K562 (cell line): ENCODE measurements at regions not wholly inside any gene's neighbourhood (a gene's known extent, or its start where the extent isn't known, plus 50 kb on each side); places are given as distances from the start of the nearest gene placed in this dataset.

Experiments
- ATAC-seq: fragments of 200-7000 bp; cut with Tn5 transposase; 3 replicates; pipeline ENCODE4 v1.9.1; 2020; ENCODE audit warnings: moderate library complexity
- BruUV-seq: library from RNA; stranded (reverse); fragments of 400-500 nt; replicated peaks from 2 replicates; lab custom pipeline; 2021; lab: Mats Ljungman, UMichigan
- CTCF ChIA-PET: fragments of 300-600 bp; formaldehyde crosslinking; extraction: SDS; loops from one replicate; lab custom pipeline; 2021; ENCODE audit warnings: low intra/inter-chr PET ratio; lab: Yijun Ruan, JAX
- POLR2A ChIA-PET: fragments of 300-600, 350-650 bp; sonication (Branson Sonifier 250); formaldehyde crosslinking; extraction: SDS; loops from one replicate; lab custom pipeline; 2021; ENCODE audit warnings: antibody characterized with exemption, inconsistent platforms; lab: Yijun Ruan, JAX
- DNase-seq, 4 experiments: peaks; one replicate each; pipeline versions ENCODE4 v3.0.0 to v3.0.0-alpha.2; 2011 to 2018; ENCODE audit warnings: low spot score in 3 of 4, mixed read lengths in 3 of 4; ENCODE audit errors: extremely low read depth in 1 of 4
- FAIRE-seq: peaks from 2 replicates; lab custom pipeline; 2011; peaks lifted over from hg19 to GRCh38; lab: Jason Lieb, UNC
- H2AFZ ChIP-seq: 2 replicates; pipeline ENCODE4 v1.6.0; 2011; ENCODE audit warnings: low read depth, low read length, control low read depth, inconsistent platforms
- H3K27ac ChIP-seq: fragments of 200-600 bp; 3 replicates; pipeline ENCODE4 v1.8.0; 2011; ENCODE audit warnings: low read depth, mild to moderate bottlenecking, control low read depth, inconsistent platforms, low read length, moderate library complexity, mixed read lengths; ENCODE audit errors: extremely low read depth
- H3K27me3 ChIP-seq, 2 experiments: fragments of 300-600 bp in 1 of 2; 2 replicates in 1 of 2; 3 replicates in 1 of 2; pipeline versions ENCODE4 v1.6.0 to v1.8.0; 2011; ENCODE audit warnings: inconsistent platforms in 2 of 2, low read length in 2 of 2, mild to moderate bottlenecking in 1 of 2, mixed read lengths in 1 of 2, moderate library complexity in 1 of 2; ENCODE audit not compliant: control insufficient read depth in 2 of 2, insufficient read depth in 2 of 2
- H3K36me3 ChIP-seq: fragments of 300-600 bp; 3 replicates; pipeline ENCODE4 v1.8.0; 2011; ENCODE audit warnings: mild to moderate bottlenecking, low read length, inconsistent platforms; ENCODE audit not compliant: control insufficient read depth, insufficient read depth
- H3K4me1 ChIP-seq, 2 experiments: fragments of 200-600 bp in 1 of 2; replicated peaks in 1 of 2; 2 replicates in 1 of 2; 3 replicates in 1 of 2; pipeline versions ENCODE4 v1.5.1 to v1.8.0; 2011; ENCODE audit warnings: inconsistent platforms in 2 of 2, low read length in 2 of 2, mild to moderate bottlenecking in 1 of 2, mixed read lengths in 1 of 2, moderate library complexity in 1 of 2; ENCODE audit not compliant: control insufficient read depth in 2 of 2, insufficient read depth in 2 of 2
- H3K4me2 ChIP-seq: 2 replicates; pipeline ENCODE4 v1.6.1; 2011; ENCODE audit warnings: low read length, control low read depth, inconsistent platforms, mixed read lengths; ENCODE audit not compliant: insufficient read depth
- H3K4me3 ChIP-seq: fragments of 200-600 bp; sonication (generic), shearing (Covaris generic); 2 replicates; pipeline ENCODE4 v1.5.1; 2016; ENCODE audit warnings: control low read depth, inconsistent platforms
- H3K79me2 ChIP-seq: fragments of 200-600 bp; 3 replicates; pipeline ENCODE4 v1.8.0; 2011; ENCODE audit warnings: low read length, inconsistent platforms; ENCODE audit not compliant: control insufficient read depth, insufficient read depth
- H3K9ac ChIP-seq, 2 experiments: 2 replicates each; pipeline versions ENCODE4 v1.6.0 to v1.6.1; 2011; ENCODE audit warnings: low read depth in 2 of 2, low read length in 2 of 2, control low read depth in 1 of 2, inconsistent platforms in 1 of 2, mild to moderate bottlenecking in 1 of 2, mixed read lengths in 1 of 2; ENCODE audit not compliant: insufficient read depth in 1 of 2
- H3K9me1 ChIP-seq: one replicate; pipeline ENCODE4 v1.6.0; 2011; ENCODE audit warnings: inconsistent platforms, mild to moderate bottlenecking, low read length, moderate library complexity; ENCODE audit not compliant: control insufficient read depth, insufficient read depth
- H3K9me3 ChIP-seq: replicated peaks from 2 replicates; pipeline ENCODE4 v1.5.1; 2011; ENCODE audit warnings: low read depth, low read length, inconsistent platforms; ENCODE audit not compliant: control insufficient read depth, insufficient read depth
- H4K20me1 ChIP-seq: replicated peaks from 2 replicates; pipeline ENCODE4 v1.6.1; 2011; ENCODE audit warnings: low read length, inconsistent platforms, mixed read lengths; ENCODE audit not compliant: control insufficient read depth, insufficient read depth
- NELFE ChIP-seq: IDR thresholded peaks from 2 replicates; pipeline ENCODE4 v1.6.1; 2011; ENCODE audit warnings: mild to moderate bottlenecking; ENCODE audit not compliant: insufficient read depth, insufficient read length
- ZKSCAN8 ChIP-seq: fragments of 200-800 bp; sonication (Bioruptor generic); IDR thresholded peaks from 2 replicates; pipeline ENCODE4 v1.6.1; 2016; ENCODE audit warnings: missing genetic modification characterization, missing compliant biosample characterization
- ZNF184 ChIP-seq: sonication (generic); formaldehyde crosslinking; IDR thresholded peaks from 2 replicates; pipeline ENCODE4 v1.5.0; 2020; ENCODE audit warnings: missing genetic modification reagents
- ZNF274 ChIP-seq: IDR thresholded peaks from 2 replicates; pipeline ENCODE4 v1.6.1; 2011; ENCODE audit warnings: low read depth, mild to moderate bottlenecking, low read length, moderate library complexity, borderline replicate concordance
- WGBS: fragments of 100-300 bp; shearing (Covaris generic); methylation state at CpG from one replicate; pipeline ENCODE4 v1.1.6; 2016; ENCODE audit warnings: low coverage, mixed read lengths; ENCODE audit not compliant: insufficient coverage; ENCODE audit errors: missing lambda C conversion rate; 5-methylcytosine and 5-hydroxymethylcytosine counted together
- in situ Hi-C: fragments of 300-500 bp; cut with MboI; formaldehyde crosslinking; loops from 4 replicates; pipeline ENCODE4 v1.15.0; 2018; ENCODE audit warnings: inconsistent platforms, mixed read lengths
- intact Hi-C: fragments of 100-400 bp; cut with micrococcal nuclease; formaldehyde crosslinking; loops from 2 replicates; pipeline ENCODE4 v1.14.2; 2022
- TF ChIP-seq, protein P1 (sequence below), 2 experiments: fragments of 450-650 bp; conservative IDR thresholded peaks; 2 replicates each; pipeline ENCODE4 v1.6.1; 2017; ENCODE audit warnings: mild to moderate bottlenecking in 2 of 2, moderate library complexity in 2 of 2

DNA sequence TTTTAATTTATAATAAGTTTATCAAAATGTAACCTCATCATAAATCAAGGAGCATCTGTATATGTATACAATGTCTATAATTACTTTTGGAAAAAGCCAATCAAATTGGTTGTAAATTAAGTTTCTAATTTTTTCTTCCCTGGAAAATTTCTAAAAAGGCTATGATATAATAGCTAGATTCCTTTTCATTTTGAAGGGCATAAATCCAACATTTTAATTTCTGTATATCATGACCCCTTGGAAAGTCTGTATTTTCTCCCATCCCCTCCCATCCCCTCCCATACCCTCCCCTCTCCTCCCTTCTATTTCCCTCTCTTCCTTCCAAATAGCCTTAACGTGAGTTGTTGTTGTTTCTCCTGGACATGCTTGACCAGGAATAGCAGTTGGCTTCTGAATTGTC, 247.1 kb upstream of the FSTL5 start (continued):
- no peak for TF ChIP-seq ZKSCAN8 (CRISPR knock-in tag)
- no peak for TF ChIP-seq ZNF184 (CRISPR knock-in tag)

DNA sequence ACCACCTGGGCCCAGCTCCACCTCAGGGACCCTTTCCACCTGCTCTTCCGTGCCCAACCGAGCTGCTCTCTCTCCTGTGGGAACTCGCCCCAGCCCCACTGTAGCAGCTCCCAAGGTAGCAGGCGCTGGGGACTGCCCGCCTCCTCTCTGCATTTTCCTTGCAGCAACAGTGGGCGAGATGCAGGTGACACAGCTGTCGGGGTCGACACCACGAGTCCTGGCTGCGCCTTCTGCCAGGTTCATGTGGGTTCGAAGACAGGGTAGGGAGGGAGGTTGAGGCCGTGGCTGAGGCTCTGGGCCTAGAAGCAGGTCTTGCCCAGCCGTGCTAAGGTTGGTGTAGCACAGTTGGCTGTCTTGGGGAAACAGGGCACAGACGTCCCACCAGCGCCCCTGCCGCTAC, 245.2 kb upstream of the FSTL5 start:
- POLR2A ChIA-PET = no interaction called here
- Histone ChIP-seq H3K27me3 (no peaks in the 10 kb centered on the region), H3K9me1 (no peaks in the 10 kb centered on the region), H3K4me3 (no peak overlapping the region), H3K9ac (no peak overlapping the region), H3K9me3 (no peaks in the 10 kb centered on the region), H3K36me3 (no peaks in the 10 kb centered on the region), H3K4me1 (no peaks in the 10 kb centered on the region), H2AFZ (no peak overlapping the region), H4K20me1 (no peaks in the 10 kb centered on the region), H3K4me2 (no peak overlapping the region), H3K27ac (no peak overlapping the region), H3K79me2 (no peaks in the 10 kb centered on the region)
- ATAC-seq (no peak), FAIRE-seq (no peak), DNase-seq (no peak)
- 6% methylated on average over 3 of the region's 16 CpGs for WGBS
- in situ Hi-C loops (no loop called here), intact Hi-C loops (no loop called here)
- TF ChIP-seq ZNF274 (no peak), NELFE (no peak)
- TF ChIP-seq, protein P1, sequence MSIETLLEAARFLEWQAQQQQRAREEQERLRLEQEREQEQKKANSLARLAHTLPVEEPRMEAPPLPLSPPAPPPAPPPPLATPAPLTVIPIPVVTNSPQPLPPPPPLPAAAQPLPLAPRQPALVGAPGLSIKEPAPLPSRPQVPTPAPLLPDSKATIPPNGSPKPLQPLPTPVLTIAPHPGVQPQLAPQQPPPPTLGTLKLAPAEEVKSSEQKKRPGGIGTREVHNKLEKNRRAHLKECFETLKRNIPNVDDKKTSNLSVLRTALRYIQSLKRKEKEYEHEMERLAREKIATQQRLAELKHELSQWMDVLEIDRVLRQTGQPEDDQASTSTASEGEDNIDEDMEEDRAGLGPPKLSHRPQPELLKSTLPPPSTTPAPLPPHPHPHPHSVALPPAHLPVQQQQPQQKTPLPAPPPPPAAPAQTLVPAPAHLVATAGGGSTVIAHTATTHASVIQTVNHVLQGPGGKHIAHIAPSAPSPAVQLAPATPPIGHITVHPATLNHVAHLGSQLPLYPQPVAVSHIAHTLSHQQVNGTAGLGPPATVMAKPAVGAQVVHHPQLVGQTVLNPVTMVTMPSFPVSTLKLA (conservative IDR thresholded peaks at IDR 0.05) = no peak
- BruUV-seq = no TSS peak
- CTCF ChIA-PET = no interaction called here
